ENCODE measurements at regions not wholly inside any gene's neighbourhood (a gene's known extent, or its start where the extent isn't known, plus 50 kb on each side); places are given as distances from the start of the nearest gene placed in this dataset.

DNA sequence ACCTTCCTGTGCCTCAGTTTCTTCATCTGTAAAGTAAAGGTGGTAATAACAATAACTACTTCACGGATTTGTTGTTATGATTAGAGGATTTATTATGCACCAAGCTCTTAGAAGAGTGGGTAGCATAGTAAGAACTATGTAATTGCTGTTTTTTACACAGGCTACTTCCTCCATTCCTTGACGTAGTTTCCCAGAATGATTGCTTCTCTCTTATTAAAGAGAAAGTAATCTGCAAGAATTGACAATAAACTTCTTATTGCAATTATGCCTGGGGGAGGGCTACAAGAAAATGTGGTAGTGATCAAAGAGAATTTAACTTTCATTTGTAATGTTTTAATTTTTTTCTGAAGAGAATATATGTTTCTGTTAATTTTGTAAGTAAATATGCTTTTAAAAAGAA lies 238.7 kb downstream of the GASK1B start:
- TF ChIP-seq, protein P1, sequence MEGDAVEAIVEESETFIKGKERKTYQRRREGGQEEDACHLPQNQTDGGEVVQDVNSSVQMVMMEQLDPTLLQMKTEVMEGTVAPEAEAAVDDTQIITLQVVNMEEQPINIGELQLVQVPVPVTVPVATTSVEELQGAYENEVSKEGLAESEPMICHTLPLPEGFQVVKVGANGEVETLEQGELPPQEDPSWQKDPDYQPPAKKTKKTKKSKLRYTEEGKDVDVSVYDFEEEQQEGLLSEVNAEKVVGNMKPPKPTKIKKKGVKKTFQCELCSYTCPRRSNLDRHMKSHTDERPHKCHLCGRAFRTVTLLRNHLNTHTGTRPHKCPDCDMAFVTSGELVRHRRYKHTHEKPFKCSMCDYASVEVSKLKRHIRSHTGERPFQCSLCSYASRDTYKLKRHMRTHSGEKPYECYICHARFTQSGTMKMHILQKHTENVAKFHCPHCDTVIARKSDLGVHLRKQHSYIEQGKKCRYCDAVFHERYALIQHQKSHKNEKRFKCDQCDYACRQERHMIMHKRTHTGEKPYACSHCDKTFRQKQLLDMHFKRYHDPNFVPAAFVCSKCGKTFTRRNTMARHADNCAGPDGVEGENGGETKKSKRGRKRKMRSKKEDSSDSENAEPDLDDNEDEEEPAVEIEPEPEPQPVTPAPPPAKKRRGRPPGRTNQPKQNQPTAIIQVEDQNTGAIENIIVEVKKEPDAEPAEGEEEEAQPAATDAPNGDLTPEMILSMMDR (IDR thresholded peaks at IDR 0.05) = no peak
- no peak for TF ChIP-seq POLR2A (IDR thresholded peaks at IDR 0.05)
- intact Hi-C loops (cut with DNase I; ENCODE audit: low total_unique reads) = no loop called here
- 25 to 38% methylated on average over 2 of the region's 2 CpGs for WGBS, 2 donors
- no peak for DNase-seq (ENCODE audit: low spot score in 2 of 2)
- no peak overlapping the region for H3K4me3 ChIP-seq (ENCODE audit: low read depth, poor library complexity, severe bottlenecking)

DNA sequence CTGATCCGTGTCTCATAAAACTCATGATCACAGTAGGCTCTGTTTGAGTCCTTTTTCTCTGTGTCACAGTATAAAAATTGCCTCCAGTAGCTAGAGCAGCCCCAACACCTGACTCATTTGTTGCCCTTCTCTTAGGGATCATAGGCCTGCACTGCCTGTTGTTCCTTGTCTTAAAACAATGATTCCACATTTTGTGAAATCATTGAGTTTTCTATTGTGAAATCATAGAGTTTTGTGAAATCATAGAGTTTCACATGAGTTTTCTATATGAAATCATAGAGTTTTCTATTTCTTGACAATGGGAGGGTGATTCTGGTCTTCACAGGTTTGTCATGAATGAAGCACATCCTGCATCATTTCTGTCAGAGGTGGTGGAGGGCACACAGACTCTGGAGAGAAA lies 239.9 kb downstream of the GASK1B start:
- H3K4me3 ChIP-seq (ENCODE audit: low read depth, poor library complexity, severe bottlenecking) = no peak overlapping the region
- intact Hi-C loops (cut with DNase I; ENCODE audit: low total_unique reads) = no loop called here
- 91 to 93% methylated on average over 1 of the region's 1 CpG for WGBS, 2 donors
- DNase-seq (ENCODE audit: low spot score in 2 of 2) = no peak
- TF ChIP-seq, protein P1 (IDR thresholded peaks at IDR 0.05) = no peak
- TF ChIP-seq POLR2A (IDR thresholded peaks at IDR 0.05) = no peak

DNA sequence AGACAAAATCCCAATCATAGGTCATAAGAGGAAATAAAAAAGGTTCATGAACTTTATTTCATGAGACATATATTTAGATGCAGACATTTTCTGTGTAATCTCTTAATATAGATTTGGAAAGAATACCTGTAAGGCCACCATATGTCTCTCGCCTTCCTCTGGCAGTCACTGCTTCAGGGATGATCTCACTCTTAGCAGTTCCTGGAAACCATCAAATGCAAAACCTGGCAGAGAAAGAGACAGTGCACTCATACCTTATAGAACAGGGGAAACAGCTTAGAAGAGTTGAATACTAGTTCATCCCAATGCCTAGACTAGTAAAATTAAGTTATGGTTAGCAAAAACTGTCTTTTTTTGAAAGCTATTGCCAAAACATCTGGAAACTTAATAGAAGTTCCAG lies 243.3 kb downstream of the GASK1B start:
- 47 to 48% methylated on average over 1 of the region's 1 CpG for WGBS, 2 donors
- no peak overlapping the region for H3K4me3 ChIP-seq (ENCODE audit: low read depth, poor library complexity, severe bottlenecking)
- no peak for TF ChIP-seq POLR2A (IDR thresholded peaks at IDR 0.05)
- intact Hi-C loops (cut with DNase I; ENCODE audit: low total_unique reads) = no loop called here
- no peak for DNase-seq (ENCODE audit: low spot score in 2 of 2)

DNA sequence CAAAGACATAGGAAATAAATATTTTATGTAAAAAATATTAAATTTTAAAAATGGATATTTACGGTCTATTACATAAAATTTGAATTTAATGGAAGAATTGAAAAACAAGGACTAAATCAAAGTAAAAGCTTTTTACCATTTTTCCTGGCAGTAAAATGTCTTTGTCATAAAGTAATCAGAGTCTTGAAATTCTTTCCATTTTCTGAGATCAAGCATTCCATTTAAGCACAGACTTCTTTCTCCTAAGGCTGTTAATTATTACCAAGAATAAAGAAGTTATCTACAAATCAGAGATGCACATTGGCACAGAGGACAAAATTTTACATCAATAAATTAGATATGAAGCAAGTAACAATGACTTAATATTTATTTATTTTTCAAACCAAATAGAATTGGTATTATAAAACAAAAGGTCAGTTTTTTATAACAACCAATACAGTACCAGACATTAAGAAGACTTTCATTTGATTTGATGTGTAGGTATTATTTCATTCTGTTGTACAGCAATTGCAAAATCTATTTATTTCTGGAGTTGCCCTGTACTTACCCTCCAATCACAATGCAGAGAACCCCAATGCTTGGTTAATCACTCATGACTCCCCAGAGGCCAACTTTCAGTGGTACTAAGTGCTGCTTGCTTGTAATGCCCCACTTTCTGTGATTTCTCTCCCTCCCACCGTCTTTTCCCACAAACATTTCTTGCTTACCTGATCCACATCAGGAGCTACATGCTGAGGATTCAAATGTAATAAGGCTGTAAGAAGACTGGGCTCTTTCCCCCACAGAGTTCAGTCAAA lies 254.6 kb downstream of the GASK1B start:
- 64 to 71% methylated on average over 2 of the region's 2 CpGs for whole genome bisulfite sequencing, 2 donors
- intact Hi-C loops (cut with DNase I; ENCODE audit: low total_unique reads) = no loop called here
- H3K4me3 ChIP-seq (ENCODE audit: low read depth, poor library complexity, severe bottlenecking) = no peak overlapping the region
- no peak for DNase-seq (ENCODE audit: low spot score in 2 of 2)
- TF ChIP-seq, protein P1 (IDR thresholded peaks at IDR 0.05) = no peak
- TF ChIP-seq POLR2A (IDR thresholded peaks at IDR 0.05) = no peak

DNA sequence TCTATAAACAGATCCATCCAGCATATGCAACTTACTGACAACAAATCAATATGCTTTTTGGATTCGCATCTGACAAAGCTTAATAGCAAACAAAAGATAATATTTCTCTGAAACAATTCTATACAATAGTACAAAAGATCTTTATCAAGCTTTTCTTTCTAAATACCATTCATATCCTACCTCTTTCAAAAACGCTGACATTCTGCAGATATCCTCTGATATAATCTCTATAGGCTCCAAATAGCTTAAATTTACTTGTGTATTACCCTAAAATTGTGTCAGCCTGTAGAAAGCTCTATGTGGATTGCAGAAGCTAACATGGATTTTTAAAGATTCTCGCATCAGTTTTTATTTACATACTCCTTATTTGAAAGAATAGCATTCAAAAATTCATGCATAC lies 260.6 kb downstream of the GASK1B start:
- TF ChIP-seq, protein P1 (IDR thresholded peaks at IDR 0.05) = no peak
- no peak for TF ChIP-seq POLR2A (IDR thresholded peaks at IDR 0.05)
- intact Hi-C loops (cut with DNase I; ENCODE audit: low total_unique reads) = no loop called here
- 60 to 67% methylated on average over 3 of the region's 3 CpGs for WGBS, 2 donors
- DNase-seq (ENCODE audit: low spot score in 2 of 2) = no peak
- no peak overlapping the region for H3K4me3 ChIP-seq (ENCODE audit: low read depth, poor library complexity, severe bottlenecking)

DNA sequence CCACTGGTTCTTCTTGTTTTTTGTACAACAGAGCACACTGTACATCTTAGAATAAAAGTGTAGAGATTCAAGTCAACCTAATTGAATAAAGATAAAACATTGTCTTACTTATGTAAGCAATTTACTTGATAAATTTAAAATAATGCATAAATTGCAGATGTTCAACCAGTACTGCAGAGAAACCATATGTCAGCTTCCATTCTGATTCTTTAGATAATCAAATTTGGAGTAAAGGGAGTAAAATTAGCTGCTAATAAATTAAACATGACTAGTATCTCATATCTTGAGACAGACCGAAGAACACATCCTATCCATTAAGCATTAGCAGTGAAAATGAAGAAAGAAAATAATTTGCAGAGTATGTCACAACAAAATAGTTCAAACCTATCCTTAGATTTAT lies 261.2 kb downstream of the GASK1B start:
- no peak overlapping the region for H3K4me3 ChIP-seq (ENCODE audit: low read depth, poor library complexity, severe bottlenecking)
- TF ChIP-seq, protein P1 (IDR thresholded peaks at IDR 0.05) = no peak
- TF ChIP-seq POLR2A (IDR thresholded peaks at IDR 0.05) = no peak
- intact Hi-C loops (cut with DNase I; ENCODE audit: low total_unique reads) = no loop called here
- no peak for DNase-seq (ENCODE audit: low spot score in 2 of 2)
- 56 to 65% methylated on average over 1 of the region's 1 CpG for WGBS, 2 donors

Measured in lower leg skin (tissue), 4 donors.